IMR-90 (cell line): ENCODE measurements at regions not wholly inside any gene's neighbourhood (a gene's known extent, or its start where the extent isn't known, plus 50 kb on each side); places are given as distances from the start of the nearest gene placed in this dataset.

Experiments used
- ATAC-seq: fragments of 200-7000 bp; cut with Tn5 transposase; 2 replicates; pipeline ENCODE4 v1.9.1; 2020; ENCODE audit warnings: low read depth, mild to moderate bottlenecking, moderate library complexity
- BruUV-seq: library from RNA; stranded (reverse); fragments of 400-500 nt; replicated peaks from 2 replicates; lab custom pipeline; 2021; lab: Mats Ljungman, UMichigan
- CTCF ChIA-PET: fragments of 300-600 bp; formaldehyde crosslinking; extraction: SDS; loops from one replicate; lab custom pipeline; 2021; ENCODE audit warnings: antibody characterized with exemption; lab: Yijun Ruan, JAX
- POLR2A ChIA-PET: fragments of 300-600 bp; sonication (Branson Sonifier 250); formaldehyde crosslinking; loops from one replicate; lab custom pipeline; 2022; ENCODE audit warnings: antibody characterized with exemption; ENCODE audit not compliant: unreplicated experiment; lab: Charles Lee
- DNase-seq: peaks from one replicate; pipeline ENCODE4 v3.0.0; 2013
- H2AFZ ChIP-seq: replicated peaks from 2 replicates; pipeline ENCODE3; 2013; ENCODE audit warnings: low read length, mild to moderate bottlenecking; ENCODE audit not compliant: poor library complexity
- H2AK5ac ChIP-seq: 2 replicates; pipeline ENCODE4 v1.6.1; 2013; ENCODE audit warnings: low read depth, low read length, inconsistent platforms
- H2AK9ac ChIP-seq: replicated peaks from 2 replicates; pipeline ENCODE3; 2013; ENCODE audit warnings: mild to moderate bottlenecking, low read depth, low read length, moderate library complexity; ENCODE audit not compliant: poor library complexity
- H2BK120ac ChIP-seq: 2 replicates; pipeline ENCODE4 v1.6.1; 2013; ENCODE audit warnings: low read depth, low read length, inconsistent platforms
- H2BK15ac ChIP-seq: 3 replicates; pipeline ENCODE4 v1.6.1; 2013; ENCODE audit warnings: low read depth, low read length, inconsistent platforms
- H2BK20ac ChIP-seq: 2 replicates; pipeline ENCODE4 v1.6.1; 2013; ENCODE audit warnings: low read depth, mild to moderate bottlenecking, inconsistent platforms, low read length, moderate library complexity
- H2BK5ac ChIP-seq: 2 replicates; pipeline ENCODE4 v1.6.1; 2013; ENCODE audit warnings: mild to moderate bottlenecking, low read depth, low read length, inconsistent platforms; ENCODE audit not compliant: poor library complexity, severe bottlenecking
- H3K14ac ChIP-seq: replicated peaks from 2 replicates; pipeline ENCODE4 v1.6.1; 2013; ENCODE audit warnings: low read depth, low read length, inconsistent platforms
- H3K18ac ChIP-seq: 2 replicates; pipeline ENCODE4 v1.6.1; 2013; ENCODE audit warnings: low read depth, low read length, control low read depth
- H3K23ac ChIP-seq: 2 replicates; pipeline ENCODE4 v1.6.1; 2013; ENCODE audit warnings: low read depth, low read length, inconsistent platforms
- H3K27ac ChIP-seq: 2 replicates; pipeline ENCODE4 v1.5.1; 2013; ENCODE audit warnings: mild to moderate bottlenecking, control low read depth, low read length; ENCODE audit not compliant: insufficient read depth
- H3K27me3 ChIP-seq: 2 replicates; pipeline ENCODE4 v1.6.1; 2013; ENCODE audit warnings: low read length; ENCODE audit not compliant: control insufficient read depth, insufficient read depth
- H3K36me3 ChIP-seq: 2 replicates; pipeline ENCODE4 v1.6.1; 2013; ENCODE audit warnings: low read length, mixed read lengths; ENCODE audit not compliant: control insufficient read depth, insufficient read depth
- H3K4ac ChIP-seq: 2 replicates; pipeline ENCODE4 v1.6.1; 2013; ENCODE audit warnings: low read depth, low read length, inconsistent platforms
- H3K4me1 ChIP-seq: 2 replicates; pipeline ENCODE4 v1.6.1; 2013; ENCODE audit warnings: low read length, mixed read lengths; ENCODE audit not compliant: control insufficient read depth, insufficient read depth
- H3K4me2 ChIP-seq: 2 replicates; pipeline ENCODE4 v1.6.1; 2013; ENCODE audit warnings: low read depth, mild to moderate bottlenecking, control low read depth, low read length, moderate library complexity
- H3K4me3 ChIP-seq: 2 replicates; pipeline ENCODE4 v1.5.1; 2013; ENCODE audit warnings: low read depth, mild to moderate bottlenecking, control low read depth, low read length, moderate library complexity; ENCODE audit not compliant: insufficient read depth
- H3K56ac ChIP-seq: 2 replicates; pipeline ENCODE4 v1.6.1; 2013; ENCODE audit warnings: low read length, inconsistent platforms; ENCODE audit not compliant: insufficient read depth; ENCODE audit errors: extremely low read depth
- H3K79me1 ChIP-seq, 2 experiments: 2 replicates each; pipeline ENCODE4 v1.6.1; 2013; ENCODE audit warnings: low read length in 2 of 2, inconsistent platforms in 1 of 2, low read depth in 1 of 2
- H3K9ac ChIP-seq: 2 replicates; pipeline ENCODE4 v1.6.1; 2013; ENCODE audit warnings: low read depth, low read length, control low read depth
- H3K9me1 ChIP-seq: 2 replicates; pipeline ENCODE4 v1.6.1; 2013; ENCODE audit warnings: low read length, inconsistent platforms; ENCODE audit not compliant: insufficient read depth
- H3K9me3 ChIP-seq: 2 replicates; pipeline ENCODE4 v1.6.1; 2013; ENCODE audit warnings: low read length; ENCODE audit not compliant: control insufficient read depth, insufficient read depth
- H4K20me1 ChIP-seq: 2 replicates; pipeline ENCODE4 v1.6.1; 2013; ENCODE audit warnings: low read length, inconsistent platforms; ENCODE audit not compliant: insufficient read depth
- H4K5ac ChIP-seq: 2 replicates; pipeline ENCODE4 v1.6.1; 2013; ENCODE audit warnings: mild to moderate bottlenecking, low read depth, low read length, control low read depth
- H4K8ac ChIP-seq, 2 experiments: 2 replicates each; pipeline ENCODE4 v1.6.1; 2013; ENCODE audit warnings: low read depth in 2 of 2, low read length in 2 of 2, control low read depth in 1 of 2, inconsistent platforms in 1 of 2
- H4K91ac ChIP-seq: 2 replicates; pipeline ENCODE4 v1.6.1; 2013; ENCODE audit warnings: low read depth, low read length, inconsistent platforms; ENCODE audit not compliant: insufficient read depth
- CEBPB ChIP-seq: IDR thresholded peaks from 2 replicates; pipeline ENCODE4 v1.6.1; 2012; ENCODE audit warnings: low read depth, low read length, improper control_type of control experiment
- WGBS, 2 experiments: methylation state at CpG; one replicate each; pipeline versions ENCODE4 v1.1.5 to v1.1.7; 2013; ENCODE audit warnings: missing lambda C conversion rate in 2 of 2; ENCODE audit not compliant: insufficient read length in 1 of 2; ENCODE audit errors: extremely low coverage in 2 of 2; 5-methylcytosine and 5-hydroxymethylcytosine counted together
- dilution Hi-C: fragments of 300-500 bp; cut with HindIII; formaldehyde crosslinking; loops from one replicate; pipeline ENCODE4 v1.14.3; 2018; ENCODE audit warnings: low sequenced_read_pairs; ENCODE audit not compliant: unreplicated experiment
- in situ Hi-C: fragments of 300-500 bp; cut with MboI; formaldehyde crosslinking; loops from 3 replicates; pipeline ENCODE4 v1.14.3; 2019; ENCODE audit warnings: low sequenced_read_pairs, inconsistent platforms, mixed read lengths
- intact Hi-C: fragments of 100-400 bp; cut with micrococcal nuclease; formaldehyde crosslinking; loops from 2 replicates; pipeline ENCODE4 v1.10.0; 2022
- TF ChIP-seq, protein P1 (sequence below): fragments of 150-350 bp; IDR thresholded peaks from 2 replicates; pipeline ENCODE4 v1.6.1; 2017; ENCODE audit warnings: mild to moderate bottlenecking, antibody characterized with exemption, low read length, low read depth

DNA sequence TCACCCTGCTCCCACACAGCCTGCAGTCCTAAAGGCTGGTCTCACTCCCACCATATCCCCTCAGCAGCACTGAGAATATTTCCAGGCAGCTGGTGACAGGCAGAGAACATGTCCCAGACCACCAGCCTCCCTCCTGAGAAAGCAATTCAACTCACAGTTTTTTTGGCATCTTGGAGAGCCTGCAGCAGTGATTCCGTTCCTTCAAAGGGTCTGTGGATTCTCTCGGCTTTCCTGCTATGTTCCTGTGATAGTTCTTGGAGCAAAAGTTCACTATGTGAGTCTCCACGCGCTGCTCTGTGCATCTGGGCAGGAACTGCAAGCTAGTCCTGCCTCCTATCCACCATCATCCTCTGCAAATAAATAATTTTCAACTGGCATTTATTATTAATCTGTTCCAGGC lies 448.3 kb upstream of the HSF2 start:
- Histone ChIP-seq H4K20me1 (no peaks in the 10 kb centered on the region), H3K4me2 (no peak overlapping the region), H3K27me3 (no peaks in the 10 kb centered on the region), H3K27ac (no peak overlapping the region), H2AFZ (peak overlapping the region; percentile 50), H3K4me3 (no peak overlapping the region), H3K9ac (no peak overlapping the region), H4K8ac (peak overlapping the region; percentile 20 to 63; a peak in 3 of 4 replicates), H3K36me3 (no peaks in the 10 kb centered on the region), H2AK5ac (peak overlapping the region; percentile 7), H3K23ac (peak overlapping the region; percentile 20; the same call in 1 of the 2 replicates), H3K4ac (peak overlapping the region; percentile 52), H2BK15ac (peak overlapping the region; percentile 32; the same call in 1 of the 3 replicates), H3K9me1 (peaks cover 13% of the 10 kb centered on the region), H3K79me1 (no peaks in the 10 kb centered on the region), H2BK20ac (peak overlapping the region; percentile 69), H2AK9ac (no peak overlapping the region), H3K56ac (peak overlapping the region; percentile 21; the same call in 1 of the 2 replicates), H3K14ac (peak overlapping the region; percentile 64), H4K91ac (peak overlapping the region; percentile 14; the same call in 1 of the 2 replicates), H3K18ac (no peak overlapping the region), H3K9me3 (no peaks in the 10 kb centered on the region), H3K4me1 (peaks cover 7% of the 10 kb centered on the region), H2BK120ac (peak overlapping the region; percentile 83), H2BK5ac (peak overlapping the region; percentile 0), H4K5ac (no peak overlapping the region)
- in situ Hi-C loops = no loop called here
- ChIA-PET POLR2A (interaction anchor here (0.6 to 0.7 kb wide), 3 partner anchors 17 to 502 kb away, joined by 3 to 9 read pairs (median 6); no protein-coding TSS in a partner anchor), CTCF (interaction anchor here (0.7 kb wide), 1 partner anchor 83 kb away, joined by 12 read pairs; no protein-coding TSS in a partner anchor)
- dilution Hi-C loops = no loop called here
- TF ChIP-seq, protein P1, sequence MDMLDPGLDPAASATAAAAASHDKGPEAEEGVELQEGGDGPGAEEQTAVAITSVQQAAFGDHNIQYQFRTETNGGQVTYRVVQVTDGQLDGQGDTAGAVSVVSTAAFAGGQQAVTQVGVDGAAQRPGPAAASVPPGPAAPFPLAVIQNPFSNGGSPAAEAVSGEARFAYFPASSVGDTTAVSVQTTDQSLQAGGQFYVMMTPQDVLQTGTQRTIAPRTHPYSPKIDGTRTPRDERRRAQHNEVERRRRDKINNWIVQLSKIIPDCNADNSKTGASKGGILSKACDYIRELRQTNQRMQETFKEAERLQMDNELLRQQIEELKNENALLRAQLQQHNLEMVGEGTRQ = no peak
- no peak for TF ChIP-seq CEBPB
- WGBS, 2 experiments = 61% methylated on average over 4 of the region's 4 CpGs; no CpG with 5 or more reads in 1 of the 2 experiments
- DNase-seq (no peak), ATAC-seq (peak; percentile 23; the same call in 1 of the 2 replicates)
- no TSS peak for BruUV-seq
- intact Hi-C loops = no loop called here
